ENCODE measurements at regions not wholly inside any gene's neighbourhood (a gene's known extent, or its start where the extent isn't known, plus 50 kb on each side); places are given as distances from the start of the nearest gene placed in this dataset.

DNA sequence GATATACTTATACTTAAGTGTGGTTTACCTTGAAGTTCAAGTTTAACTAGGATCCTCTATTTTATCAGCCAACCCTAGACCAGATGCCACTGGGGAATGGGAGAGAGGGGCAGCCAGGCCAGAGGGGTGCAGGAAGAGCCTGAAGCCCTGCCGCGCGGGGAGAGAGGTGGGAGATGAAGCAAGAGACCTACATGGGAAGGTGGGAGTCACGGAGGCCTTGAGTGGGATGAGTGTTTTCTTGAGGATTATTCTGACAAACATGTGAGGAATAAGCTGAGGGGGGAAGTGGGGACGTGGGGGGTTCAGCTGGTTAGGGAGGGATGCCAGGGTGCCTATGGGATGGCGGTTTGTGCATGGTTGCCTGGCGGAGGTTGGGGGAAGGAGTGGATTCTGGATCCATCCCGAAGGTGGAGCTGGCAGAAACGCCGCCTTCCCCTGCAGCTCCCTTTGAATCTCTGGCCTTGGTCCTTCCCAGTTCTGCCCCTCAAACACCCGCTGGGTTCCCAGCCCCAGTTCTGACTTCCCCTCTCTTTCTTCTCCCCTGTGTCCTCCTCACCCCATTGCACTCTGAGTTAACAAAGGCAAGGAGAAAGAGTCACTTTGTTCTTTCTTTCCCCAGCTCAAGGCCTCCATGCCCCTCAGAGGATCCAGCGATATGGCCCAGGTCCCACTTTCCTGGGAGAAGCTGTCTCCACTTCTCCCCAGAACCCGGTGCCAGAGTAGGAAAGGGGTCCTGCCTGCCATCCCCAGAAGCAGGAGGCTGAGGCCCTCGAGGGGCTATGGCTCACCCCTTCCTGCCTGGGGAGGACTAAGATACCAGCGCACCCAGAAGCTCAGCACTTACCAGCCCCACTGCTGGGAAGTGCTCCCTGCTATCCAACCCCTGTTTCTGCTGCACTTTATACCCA lies 274.2 kb downstream of the UACA start:
- TF ChIP-seq CTCF (IDR thresholded peaks at IDR 0.05; ENCODE audit: extremely low read depth, missing control alignments), result no peak

GRCh38 chr15:70488002-70488605 lies 275.3 kb downstream of the UACA start:
- TF ChIP-seq CTCF (IDR thresholded peaks at IDR 0.05; ENCODE audit: extremely low read depth, missing control alignments), result peak; percentile 96
- peak; percentile 70 for DNase-seq (ENCODE audit: low spot score)

More for the DNA sequence above, 274.2 kb downstream of the UACA start:
- no peak for DNase-seq (ENCODE audit: low spot score)

DNA sequence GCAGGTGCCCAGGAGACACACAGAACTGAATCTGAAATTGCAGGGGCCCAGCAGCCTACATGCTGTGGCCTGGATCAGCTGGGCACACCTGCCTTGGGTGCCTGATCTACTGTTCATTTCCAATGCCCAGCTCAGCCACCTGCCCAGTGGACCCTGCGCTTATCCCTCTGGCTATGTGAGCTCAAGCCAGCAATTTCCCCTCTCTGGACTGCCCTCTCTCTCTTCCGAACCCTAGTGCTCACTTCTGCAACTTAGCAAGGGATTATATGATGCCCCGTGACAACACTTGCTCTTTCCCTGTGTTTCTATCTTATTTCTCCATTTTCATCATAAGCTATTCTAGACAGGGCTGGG lies 276.0 kb downstream of the UACA start:
- TF ChIP-seq CTCF (IDR thresholded peaks at IDR 0.05; ENCODE audit: extremely low read depth, missing control alignments), result no peak
- DNase-seq (ENCODE audit: low spot score), result peak; percentile 16

- peak; percentile 81 for DNase-seq (ENCODE audit: low spot score)
- no peak for TF ChIP-seq CTCF (IDR thresholded peaks at IDR 0.05; ENCODE audit: extremely low read depth, missing control alignments)
Measured at GRCh38 chr15:70486451-70487386, 276.6 kb downstream of the UACA start.

DNA sequence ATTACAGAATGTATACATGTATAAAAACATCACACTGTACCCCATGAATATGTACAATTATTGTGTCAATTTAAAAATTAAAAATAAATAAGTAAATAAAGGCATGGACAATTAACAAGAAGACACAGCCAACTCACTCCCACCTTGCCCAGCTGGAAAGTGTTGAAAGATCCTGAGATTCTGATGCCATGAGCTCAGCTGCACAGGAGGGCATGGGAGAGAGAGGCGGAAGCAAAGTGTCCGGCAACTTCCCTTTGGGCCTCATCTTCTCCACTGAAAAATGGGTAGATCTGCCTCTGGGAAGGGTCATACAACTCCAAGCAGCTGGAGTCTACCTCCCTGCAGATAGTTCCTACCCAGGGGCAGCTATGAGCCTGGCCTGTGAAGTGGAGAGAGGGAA lies 277.3 kb downstream of the UACA start:
- DNase-seq (ENCODE audit: low spot score), result no peak

GRCh38 chr15:70484993-70485392 lies 278.4 kb downstream of the UACA start:
- TF ChIP-seq CTCF (IDR thresholded peaks at IDR 0.05; ENCODE audit: extremely low read depth, missing control alignments), result no peak
- no peak for DNase-seq (ENCODE audit: low spot score)

More for the DNA sequence above, 277.3 kb downstream of the UACA start:
- TF ChIP-seq CTCF (IDR thresholded peaks at IDR 0.05; ENCODE audit: extremely low read depth, missing control alignments), result no peak
